CD4-positive, alpha-beta T cell treated with Interferon alpha-2 for 1 hour (primary cell): ENCODE measurements at regions not wholly inside any gene's neighbourhood (a gene's known extent, or its start where the extent isn't known, plus 50 kb on each side); places are given as distances from the start of the nearest gene placed in this dataset.

Source experiments
- DNase-seq, 2 donors: peaks; one replicate each; pipeline ENCODE4 v3.0.0-alpha.2; 2020 to 2022

- no peak for DNase-seq
Measured at GRCh38 chr1:80668372-80668771, 1132.4 kb upstream of the ADGRL2 start.

- no peak for DNase-seq
Measured at GRCh38 chr1:80666073-80666472, 1134.7 kb upstream of the ADGRL2 start.

- no peak for DNase-seq
Measured at GRCh38 chr1:80659161-80659560, 1141.6 kb upstream of the ADGRL2 start.

GRCh38 chr1:80657707-80658106 is 1143.0 kb upstream of the ADGRL2 start:
- no peak for DNase-seq

GRCh38 chr1:80657044-80657643 is 1143.6 kb upstream of the ADGRL2 start:
- no peak for DNase-seq

- DNase-seq, result no peak
Measured at GRCh38 chr1:80656641-80657040, 1144.1 kb upstream of the ADGRL2 start.

- DNase-seq, result no peak
Measured at GRCh38 chr1:80656014-80656636, 1144.6 kb upstream of the ADGRL2 start.

GRCh38 chr1:80646053-80646452 is 1154.7 kb upstream of the ADGRL2 start:
- no peak for DNase-seq

GRCh38 chr1:80645621-80646020 is 1155.1 kb upstream of the ADGRL2 start:
- no peak for DNase-seq

- DNase-seq, result no peak
Measured at GRCh38 chr1:80640978-80641377, 1159.8 kb upstream of the ADGRL2 start.

- no peak for DNase-seq
Measured at GRCh38 chr1:80639777-80640533, 1160.8 kb upstream of the ADGRL2 start.

GRCh38 chr1:80633947-80634706 is 1166.6 kb upstream of the ADGRL2 start:
- DNase-seq, result no peak

GRCh38 chr1:80632284-80632683 is 1168.5 kb upstream of the ADGRL2 start:
- DNase-seq, result no peak

- no peak for DNase-seq
Measured at GRCh38 chr1:80629304-80629837, 1171.4 kb upstream of the ADGRL2 start.

- no peak for DNase-seq
Measured at GRCh38 chr1:80624682-80625081, 1176.1 kb upstream of the ADGRL2 start.

GRCh38 chr1:80607064-80607463 is 1193.7 kb upstream of the ADGRL2 start:
- no peak for DNase-seq

- DNase-seq, result no peak
Measured at GRCh38 chr1:80594013-80594412, 1206.7 kb upstream of the ADGRL2 start.

- no peak for DNase-seq
Measured at GRCh38 chr1:80593197-80593596, 1207.5 kb upstream of the ADGRL2 start.

- no peak for DNase-seq
Measured at GRCh38 chr1:80582980-80583379, 1217.8 kb upstream of the ADGRL2 start.

- DNase-seq, result no peak
Measured at GRCh38 chr1:80579055-80579454, 1221.7 kb upstream of the ADGRL2 start.

- DNase-seq, result no peak
Measured at GRCh38 chr1:80566867-80567266, 1233.9 kb upstream of the ADGRL2 start.

- DNase-seq, result no peak
Measured at GRCh38 chr1:80566123-80566522, 1234.6 kb upstream of the ADGRL2 start.

- no peak for DNase-seq
Measured at GRCh38 chr1:80565406-80565805, 1235.3 kb upstream of the ADGRL2 start.
